Nephron progenitor cell (in vitro differentiated cells): ENCODE measurements at regions not wholly inside any gene's neighbourhood (a gene's known extent, or its start where the extent isn't known, plus 50 kb on each side); places are given as distances from the start of the nearest gene placed in this dataset.

Experiments
- DNase-seq: peaks from one replicate; pipeline ENCODE4 v3.0.0; 2021
- H3K27ac Mint-ChIP-seq: 2 replicates; pipeline ENCODE4 v1.8.0; 2021; ENCODE audit warnings: mild to moderate bottlenecking, moderate library complexity, mixed read lengths
- H3K27me3 Mint-ChIP-seq: 2 replicates; pipeline ENCODE4 v1.8.0; 2021; ENCODE audit warnings: mild to moderate bottlenecking, low read depth, mixed read lengths; ENCODE audit not compliant: poor library complexity
- H3K36me3 Mint-ChIP-seq: 2 replicates; pipeline ENCODE4 v1.8.0; 2021; ENCODE audit warnings: low read depth, mixed read lengths
- H3K4me1 Mint-ChIP-seq: 2 replicates; pipeline ENCODE4 v1.8.0; 2021; ENCODE audit warnings: mixed read lengths
- H3K4me3 Mint-ChIP-seq: 2 replicates; pipeline ENCODE4 v1.8.0; 2021; ENCODE audit warnings: mild to moderate bottlenecking, moderate library complexity, mixed read lengths
- H3K9me3 Mint-ChIP-seq: 2 replicates; pipeline ENCODE4 v1.8.0; 2021; ENCODE audit warnings: mild to moderate bottlenecking, moderate library complexity, mixed read lengths
- TF ChIP-seq, protein P1 (sequence below): fragments of 200-600 bp; sonication (generic); IDR thresholded peaks from 2 replicates; pipeline ENCODE4 v1.5.0; 2021; ENCODE audit warnings: antibody characterized with exemption

DNA sequence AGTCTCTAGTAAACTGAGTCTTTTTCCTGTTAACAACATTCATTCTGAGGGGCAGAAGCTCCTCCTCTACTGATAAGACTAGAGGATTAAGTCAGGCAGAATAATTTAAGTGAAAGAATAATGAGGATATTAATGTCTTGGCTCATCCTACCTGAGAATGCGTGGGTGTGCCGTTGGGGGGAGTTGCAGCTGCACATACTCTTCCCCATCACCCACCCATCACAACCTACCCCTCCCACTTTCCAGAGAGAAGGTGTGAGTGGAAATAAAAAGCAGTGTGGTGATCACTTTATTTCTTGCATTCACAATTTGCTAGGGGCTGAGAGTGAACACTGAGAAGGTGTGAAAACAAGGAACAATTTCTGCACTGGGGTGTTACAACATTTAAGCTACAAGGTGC is 146.8 kb upstream of the MAGI3 start:
- H3K4me3 Mint-ChIP-seq: no peak overlapping the region
- no peak overlapping the region for H3K27ac Mint-ChIP-seq
- no peaks in the 10 kb centered on the region for H3K36me3 Mint-ChIP-seq
- H3K27me3 Mint-ChIP-seq: peaks cover 6% of the 10 kb centered on the region
- DNase-seq: no peak
- TF ChIP-seq, protein P1, sequence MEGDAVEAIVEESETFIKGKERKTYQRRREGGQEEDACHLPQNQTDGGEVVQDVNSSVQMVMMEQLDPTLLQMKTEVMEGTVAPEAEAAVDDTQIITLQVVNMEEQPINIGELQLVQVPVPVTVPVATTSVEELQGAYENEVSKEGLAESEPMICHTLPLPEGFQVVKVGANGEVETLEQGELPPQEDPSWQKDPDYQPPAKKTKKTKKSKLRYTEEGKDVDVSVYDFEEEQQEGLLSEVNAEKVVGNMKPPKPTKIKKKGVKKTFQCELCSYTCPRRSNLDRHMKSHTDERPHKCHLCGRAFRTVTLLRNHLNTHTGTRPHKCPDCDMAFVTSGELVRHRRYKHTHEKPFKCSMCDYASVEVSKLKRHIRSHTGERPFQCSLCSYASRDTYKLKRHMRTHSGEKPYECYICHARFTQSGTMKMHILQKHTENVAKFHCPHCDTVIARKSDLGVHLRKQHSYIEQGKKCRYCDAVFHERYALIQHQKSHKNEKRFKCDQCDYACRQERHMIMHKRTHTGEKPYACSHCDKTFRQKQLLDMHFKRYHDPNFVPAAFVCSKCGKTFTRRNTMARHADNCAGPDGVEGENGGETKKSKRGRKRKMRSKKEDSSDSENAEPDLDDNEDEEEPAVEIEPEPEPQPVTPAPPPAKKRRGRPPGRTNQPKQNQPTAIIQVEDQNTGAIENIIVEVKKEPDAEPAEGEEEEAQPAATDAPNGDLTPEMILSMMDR: no peak
- no peaks in the 10 kb centered on the region for H3K9me3 Mint-ChIP-seq
- peaks cover 22% of the 10 kb centered on the region for H3K4me1 Mint-ChIP-seq

DNA sequence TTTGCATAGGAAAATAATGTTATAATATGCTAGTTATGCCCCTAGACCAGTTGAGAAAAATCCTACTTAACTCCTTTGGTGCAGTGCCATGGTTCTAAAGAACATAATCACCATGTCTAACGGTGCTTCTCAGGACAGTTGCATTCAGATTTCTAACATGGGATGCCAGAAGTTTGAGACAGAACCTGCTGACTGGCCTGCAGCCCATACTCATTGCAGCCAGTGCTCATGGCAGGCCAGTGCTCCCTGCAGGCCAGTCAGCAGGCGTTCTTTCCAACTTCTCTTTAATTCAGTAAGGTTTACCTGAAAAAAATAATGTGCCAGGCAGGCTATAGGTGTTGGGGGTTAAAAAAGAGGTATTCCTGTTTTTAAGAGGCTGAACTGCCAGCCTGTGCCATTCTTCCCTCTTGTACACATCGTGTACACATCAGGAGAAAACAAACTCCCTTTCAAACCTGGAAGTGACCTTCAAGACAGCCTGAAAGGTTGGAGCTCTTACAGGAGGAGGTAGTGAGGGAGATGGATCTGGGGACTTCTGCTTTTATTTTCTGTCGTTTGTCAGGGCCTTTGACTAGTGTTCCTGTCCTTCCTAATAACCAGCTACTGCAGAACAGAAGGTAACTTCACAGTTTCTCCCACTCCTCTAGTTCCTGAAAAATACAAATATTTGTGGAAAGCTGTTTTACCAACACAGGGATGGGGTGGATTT is 146.0 kb upstream of the MAGI3 start:
- Mint-ChIP-seq H3K9me3 (no peaks in the 10 kb centered on the region), H3K4me3 (no peak overlapping the region), H3K36me3 (no peaks in the 10 kb centered on the region), H3K27ac (no peak overlapping the region), H3K4me1 (peaks cover 22% of the 10 kb centered on the region), H3K27me3 (peaks cover 6% of the 10 kb centered on the region)
- no peak for DNase-seq
- TF ChIP-seq, protein P1: no peak

DNA sequence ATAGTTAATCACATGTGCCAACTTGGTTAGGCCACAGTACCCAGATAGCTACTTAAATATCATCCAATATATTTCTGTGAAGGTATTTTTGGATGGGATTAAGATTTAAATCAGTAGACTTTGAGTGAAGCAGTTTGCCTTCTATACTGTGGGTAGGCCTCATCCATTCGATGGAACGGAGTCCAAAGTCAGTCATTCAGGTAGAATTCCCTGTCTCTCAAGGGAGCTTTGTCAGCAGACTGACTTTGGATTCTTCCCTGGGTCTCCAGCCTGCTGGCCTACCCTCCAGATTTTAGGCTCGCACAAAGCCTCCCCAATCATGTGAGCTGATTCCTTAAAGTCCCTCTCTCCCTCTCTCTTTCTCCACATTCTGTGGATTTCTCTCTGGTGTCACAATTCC is 145.1 kb upstream of the MAGI3 start:
- TF ChIP-seq, protein P1: no peak
- DNase-seq: no peak
- Mint-ChIP-seq H3K27ac (no peak overlapping the region), H3K9me3 (no peaks in the 10 kb centered on the region), H3K27me3 (peaks cover 6% of the 10 kb centered on the region), H3K4me1 (peaks cover 16% of the 10 kb centered on the region), H3K36me3 (no peaks in the 10 kb centered on the region), H3K4me3 (no peak overlapping the region)

DNA sequence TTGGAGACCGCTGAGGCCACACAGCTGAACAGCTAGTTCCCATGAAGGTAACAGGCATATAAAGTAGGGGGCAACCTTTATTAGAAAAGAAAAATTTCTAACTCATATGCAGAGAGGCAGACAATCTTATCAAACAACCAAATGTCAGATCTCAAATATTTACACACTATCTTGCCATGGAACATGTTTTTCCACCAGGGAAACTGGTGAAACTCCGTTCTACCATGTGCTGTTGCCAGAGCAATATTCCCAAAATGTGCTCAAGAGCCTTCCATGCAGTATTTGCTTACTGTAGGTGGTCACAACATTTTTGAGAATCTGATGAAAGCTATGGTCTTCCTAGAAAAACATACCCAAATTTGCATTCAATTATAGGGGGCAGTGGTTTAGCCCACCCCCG is 143.4 kb upstream of the MAGI3 start:
- DNase-seq: no peak
- no peaks in the 10 kb centered on the region for H3K36me3 Mint-ChIP-seq
- no peak overlapping the region for H3K27ac Mint-ChIP-seq
- TF ChIP-seq, protein P1: no peak
- H3K9me3 Mint-ChIP-seq: no peaks in the 10 kb centered on the region
- H3K4me1 Mint-ChIP-seq: peaks cover 12% of the 10 kb centered on the region
- no peak overlapping the region for H3K4me3 Mint-ChIP-seq
- H3K27me3 Mint-ChIP-seq: peaks cover 6% of the 10 kb centered on the region

DNA sequence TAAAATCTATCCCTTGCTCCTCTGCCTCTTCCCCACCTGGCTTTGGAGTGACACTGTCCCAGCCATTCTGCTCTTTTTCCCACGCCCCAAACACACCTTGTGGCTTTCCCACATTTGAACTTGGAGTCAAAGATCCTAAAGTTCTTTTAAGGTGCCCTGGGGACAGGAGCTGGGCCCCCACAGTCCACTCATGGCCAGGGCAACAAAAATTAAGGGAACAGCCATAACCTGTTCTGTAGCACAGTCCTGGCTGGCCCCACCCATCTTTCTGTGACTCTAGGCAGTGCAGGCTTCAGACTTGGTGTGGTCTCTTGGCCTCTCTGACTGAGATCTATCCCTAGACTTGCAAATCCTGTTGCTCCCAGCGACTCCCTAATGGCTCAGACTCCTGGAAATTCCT is 143.0 kb upstream of the MAGI3 start:
- H3K27ac Mint-ChIP-seq: no peak overlapping the region
- no peaks in the 10 kb centered on the region for H3K36me3 Mint-ChIP-seq
- H3K27me3 Mint-ChIP-seq: peaks cover 6% of the 10 kb centered on the region
- TF ChIP-seq, protein P1: no peak
- H3K4me3 Mint-ChIP-seq: no peak overlapping the region
- H3K4me1 Mint-ChIP-seq: peaks cover 16% of the 10 kb centered on the region
- no peaks in the 10 kb centered on the region for H3K9me3 Mint-ChIP-seq
- no peak for DNase-seq

DNA sequence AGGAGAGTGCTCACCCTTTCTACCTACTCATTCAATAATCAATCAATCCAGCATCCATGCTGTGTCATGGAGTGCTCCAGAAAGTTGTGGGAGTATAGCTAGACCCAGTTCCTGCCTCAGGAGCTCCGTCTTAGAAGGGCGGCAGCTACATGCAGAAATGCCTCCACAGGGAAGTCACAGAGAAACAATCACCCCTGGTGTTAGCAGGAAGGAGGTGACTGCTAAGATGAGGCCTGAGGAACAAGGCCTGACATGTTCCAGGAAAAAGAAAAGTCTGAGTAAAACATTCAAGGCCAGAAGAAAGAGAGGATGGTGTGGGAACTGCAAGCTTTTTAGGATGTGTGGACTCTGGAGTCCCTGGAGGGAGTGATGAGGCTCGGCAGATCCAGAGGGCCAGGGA is 142.5 kb upstream of the MAGI3 start:
- H3K36me3 Mint-ChIP-seq: no peaks in the 10 kb centered on the region
- DNase-seq: no peak
- no peak overlapping the region for H3K27ac Mint-ChIP-seq
- TF ChIP-seq, protein P1: no peak
- no peaks in the 10 kb centered on the region for H3K9me3 Mint-ChIP-seq
- no peak overlapping the region for H3K4me3 Mint-ChIP-seq
- H3K27me3 Mint-ChIP-seq: peaks cover 6% of the 10 kb centered on the region
- peaks cover 16% of the 10 kb centered on the region for H3K4me1 Mint-ChIP-seq
